HuH-7 (cell line): ENCODE measurements at regions not wholly inside any gene's neighbourhood (a gene's known extent, or its start where the extent isn't known, plus 50 kb on each side); places are given as distances from the start of the nearest gene placed in this dataset.
A peak's percentile ranks its signal among the peaks of the same experiment; 100 is the strongest.
"Not testable (repeated sequence)": the region's sequence is repeated elsewhere in the genome, so short reads cannot be mapped to it uniquely, and the experiment has no call there.

Source experiments
- DNase-seq: peaks from one replicate; pipeline ENCODE4 v3.0.0; 2011; ENCODE audit warnings: low spot score

DNA sequence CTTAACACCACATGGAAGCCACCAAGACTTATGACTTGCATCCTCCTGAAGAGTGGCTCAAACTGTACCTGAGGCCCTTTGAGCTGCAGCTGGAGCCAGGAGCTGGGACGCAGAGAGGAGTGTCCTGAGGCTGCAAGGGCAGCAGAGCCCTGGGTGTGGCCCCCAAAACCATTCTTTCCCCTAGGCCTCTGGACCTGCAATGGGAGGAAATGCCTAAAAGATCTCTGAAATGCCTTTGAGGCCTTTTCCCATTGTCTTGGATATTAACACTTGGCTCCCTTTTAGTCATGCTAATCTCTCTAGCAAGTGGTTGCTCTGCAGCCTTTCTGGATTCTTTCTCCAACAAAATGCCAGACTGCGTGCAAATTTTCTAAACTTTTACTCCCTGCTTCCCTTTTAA is 156.1 kb downstream of the SLC38A4 start:
- no peak for DNase-seq

DNA sequence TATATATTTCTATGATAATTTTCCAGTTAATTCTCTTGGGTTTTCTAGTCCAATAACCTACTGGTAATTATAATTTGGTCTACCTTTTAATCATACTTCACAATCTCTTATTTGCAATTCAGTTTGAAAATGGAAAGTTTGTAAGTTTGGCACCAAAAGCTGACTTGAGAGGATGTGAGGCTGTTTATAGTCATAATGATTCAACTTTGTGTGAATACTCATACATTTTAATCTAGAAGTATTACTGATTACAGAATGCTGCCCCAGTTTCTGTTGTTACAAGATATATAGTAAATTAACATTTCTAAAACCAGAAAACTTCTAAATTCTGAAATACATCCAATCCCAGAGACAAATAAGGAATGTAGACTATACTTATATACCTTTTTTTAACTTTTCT is 158.2 kb downstream of the SLC38A4 start:
- DNase-seq: no peak

DNA sequence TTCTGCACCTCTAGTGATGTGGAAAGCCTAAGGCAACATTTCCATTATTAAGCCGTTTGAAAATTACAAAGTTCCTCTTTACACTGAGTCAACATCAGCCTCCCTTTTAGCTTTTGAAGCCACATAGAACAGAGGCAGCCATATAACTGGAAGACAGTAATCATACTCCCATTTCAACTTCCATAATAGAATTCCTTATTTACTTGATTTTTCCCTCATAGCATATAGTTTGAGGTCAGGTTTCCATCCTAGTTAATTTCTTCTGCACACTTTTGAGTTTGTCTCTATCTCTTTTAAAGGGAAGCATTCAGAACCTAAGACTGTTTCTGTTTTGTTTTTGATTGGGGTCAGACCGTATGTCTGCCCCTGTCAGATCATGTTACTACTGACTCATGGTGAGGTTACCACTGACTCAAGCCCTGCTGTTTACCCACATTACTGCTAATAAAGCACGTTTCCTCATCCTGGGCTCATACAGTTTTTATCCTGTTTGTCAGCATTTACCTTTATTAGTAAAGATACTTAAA is 161.0 kb downstream of the SLC38A4 start:
- peak; percentile 52 for DNase-seq

DNA sequence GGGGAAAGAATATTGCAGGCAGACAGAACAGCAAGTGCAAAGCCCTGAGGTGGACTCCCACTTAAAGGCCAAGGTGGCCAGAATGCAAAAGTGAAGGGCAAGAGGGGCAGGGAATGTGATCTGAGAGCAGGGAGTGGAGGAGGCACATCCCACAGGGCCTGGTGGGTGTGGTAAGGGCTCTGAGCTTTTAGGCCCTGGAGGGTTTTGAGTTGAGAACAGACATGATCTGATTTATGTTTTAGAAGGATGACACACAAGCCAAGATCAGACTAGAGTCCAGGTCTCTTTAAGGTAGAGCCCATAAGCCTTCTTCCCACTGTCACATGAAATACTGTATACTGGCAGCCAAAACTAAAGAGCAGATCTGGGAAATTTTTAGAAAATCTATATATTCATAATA is 162.5 kb downstream of the SLC38A4 start:
- DNase-seq: no peak

DNA sequence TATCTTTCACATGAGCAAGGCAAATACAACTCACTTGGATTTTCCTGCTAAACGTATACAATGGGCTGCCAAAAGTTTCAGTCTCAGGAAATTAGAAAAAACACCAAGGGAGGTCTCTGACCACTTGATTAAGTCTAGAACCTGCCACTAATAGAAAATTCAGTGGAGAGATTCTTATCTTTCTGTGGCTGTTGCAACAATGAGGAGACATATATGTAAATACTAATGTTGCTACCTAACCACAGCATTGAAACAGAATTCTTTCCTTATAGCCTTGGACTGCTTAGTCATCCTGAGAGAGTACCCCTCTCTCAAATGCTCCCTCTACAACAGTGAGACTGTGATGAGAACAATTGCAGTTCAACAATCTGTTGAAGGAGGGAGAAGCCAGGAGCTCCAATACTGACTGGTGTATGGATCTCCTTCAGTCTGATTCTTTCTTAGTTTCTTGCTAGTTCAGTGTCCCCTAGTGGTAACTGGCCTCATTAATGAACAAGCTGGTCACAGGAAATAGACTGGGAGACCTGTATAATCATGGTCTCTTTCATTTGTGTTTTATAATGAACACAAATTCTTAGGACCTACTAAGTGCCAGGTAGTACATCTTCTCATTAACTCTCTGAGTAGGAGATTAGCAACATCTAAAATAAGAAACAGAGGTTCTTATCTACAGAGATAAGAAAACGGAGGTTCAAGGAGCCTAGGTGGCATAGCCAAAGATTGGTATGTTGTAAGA is 164.5 kb downstream of the SLC38A4 start:
- DNase-seq: peak; percentile 42

DNA sequence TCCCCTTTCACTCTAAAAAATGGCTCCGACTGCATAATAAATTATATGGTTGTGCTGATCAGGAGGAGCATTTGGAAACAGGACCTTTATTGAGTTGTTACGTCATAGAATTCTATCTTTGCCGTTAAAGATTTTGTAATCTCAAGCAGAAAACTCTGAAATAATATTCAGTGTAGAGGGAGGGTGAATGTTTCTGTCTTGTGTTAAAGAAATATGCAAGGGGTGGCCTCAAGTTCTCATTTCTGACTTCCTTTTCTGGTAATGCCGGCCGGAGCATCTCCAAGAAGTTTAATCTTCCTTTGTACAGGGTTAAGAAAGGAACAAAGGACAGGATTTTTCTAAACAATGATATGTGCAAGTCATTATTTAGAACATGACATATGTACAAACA is 165.1 kb downstream of the SLC38A4 start:
- DNase-seq: no peak

DNA sequence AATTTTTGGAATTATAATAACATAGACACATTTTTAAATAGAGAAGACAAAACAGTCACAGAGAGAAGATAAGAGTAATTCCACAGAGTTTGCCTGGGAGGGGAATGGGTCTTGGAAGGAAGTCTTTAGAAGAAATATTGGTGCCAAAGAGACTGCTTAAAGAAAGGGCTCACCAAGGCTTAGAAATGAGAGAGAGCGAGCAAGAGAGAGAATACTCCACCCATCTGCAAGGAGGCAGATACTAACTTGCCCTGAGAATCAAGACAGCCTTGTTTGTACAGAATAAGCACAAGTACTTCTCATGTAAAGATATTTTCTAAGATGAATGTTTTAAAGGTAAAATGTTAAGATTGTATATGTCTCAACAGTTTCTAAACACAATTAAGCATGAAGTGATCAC is 165.5 kb downstream of the SLC38A4 start:
- DNase-seq: no peak

DNA sequence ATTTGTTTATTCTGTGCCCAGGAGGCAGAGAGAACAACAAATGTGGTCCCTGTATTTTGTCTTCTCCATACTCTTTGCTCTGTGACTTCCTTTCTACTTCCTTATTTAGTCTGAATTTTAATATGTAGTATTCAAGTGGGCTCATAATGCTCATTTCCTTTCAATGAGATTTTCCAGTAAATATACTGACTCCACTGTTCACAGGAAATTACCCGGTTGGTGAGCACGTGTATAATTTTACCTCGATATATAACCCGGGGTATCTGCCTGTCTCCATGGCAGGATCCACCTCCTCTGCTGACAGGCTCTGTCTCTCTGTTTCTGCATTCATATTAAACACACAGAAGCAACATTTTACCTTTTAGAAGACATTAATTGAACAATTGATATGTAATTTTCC is 166.0 kb downstream of the SLC38A4 start:
- no peak for DNase-seq

DNA sequence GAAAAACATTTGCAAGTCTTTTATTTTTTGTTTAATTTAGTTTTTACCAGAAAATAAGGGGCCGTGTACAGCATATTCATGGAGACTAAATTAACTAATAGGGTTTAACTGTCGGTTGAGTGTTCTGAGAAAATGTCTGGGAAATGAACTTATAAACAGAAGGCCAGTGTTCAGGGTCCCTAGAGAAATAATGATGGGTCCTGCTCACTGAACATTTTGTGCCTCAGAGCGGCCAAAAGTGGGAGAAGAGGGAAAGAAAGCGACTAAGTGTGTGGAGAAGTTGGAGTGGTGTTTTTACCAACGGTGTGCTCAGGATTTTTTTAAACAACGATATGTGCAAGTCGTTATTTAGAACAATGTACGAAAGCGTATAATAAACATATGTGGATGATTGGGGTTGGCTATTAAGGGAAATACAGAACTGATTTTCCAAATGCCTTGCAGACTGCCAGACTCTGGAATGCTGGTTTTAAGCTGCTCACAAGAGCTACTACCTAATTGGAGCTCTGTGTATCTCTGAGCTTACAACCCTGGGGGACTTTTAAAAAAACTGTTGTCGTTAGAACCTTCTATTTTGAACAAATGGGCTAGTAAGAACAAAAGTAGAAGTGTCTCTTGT is 166.7 kb downstream of the SLC38A4 start:
- no peak for DNase-seq

DNA sequence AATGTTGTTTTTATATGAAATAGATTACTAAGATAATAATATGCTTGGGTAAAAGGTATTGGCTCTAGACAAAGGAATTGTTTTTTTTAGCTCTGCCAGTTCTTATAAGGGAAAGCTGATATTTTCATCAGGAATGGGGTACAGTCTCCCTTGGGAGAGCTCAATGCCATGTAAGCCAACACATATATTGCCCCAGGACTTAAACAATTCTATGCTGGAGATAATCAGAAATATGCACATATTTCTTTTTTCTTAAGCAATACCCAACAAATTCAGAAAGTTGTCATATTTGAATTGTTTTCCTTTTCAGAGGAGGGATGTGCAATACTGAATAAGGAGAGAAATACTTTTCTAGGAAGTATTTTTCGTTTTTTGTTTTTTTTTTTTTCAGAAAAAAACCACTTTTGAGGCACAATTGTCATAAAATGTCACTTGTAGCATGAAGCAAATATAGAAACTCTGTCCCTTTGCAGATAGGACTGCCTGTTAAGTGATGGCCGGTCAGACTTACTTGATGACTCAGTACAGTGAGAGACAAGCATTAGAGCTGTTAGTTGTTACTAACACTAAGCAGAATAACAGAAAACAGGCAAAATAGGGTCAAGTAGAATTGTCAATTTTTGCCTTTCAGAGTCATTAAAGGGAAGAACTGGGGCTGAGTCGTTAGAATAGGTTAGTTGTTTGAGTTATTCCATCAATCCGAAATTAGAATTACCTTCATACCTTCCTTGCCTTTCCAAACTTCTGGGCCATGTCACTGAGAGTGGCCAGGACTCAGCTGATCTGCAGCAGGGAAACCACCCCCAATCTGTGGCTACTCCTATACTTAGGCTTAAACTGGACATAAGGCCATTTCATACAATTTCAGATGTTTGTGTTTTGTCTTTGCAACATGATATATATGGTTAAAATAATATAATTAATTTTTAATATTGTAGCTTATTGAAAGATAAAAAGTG is 168.1 kb downstream of the SLC38A4 start:
- DNase-seq: no peak

DNA sequence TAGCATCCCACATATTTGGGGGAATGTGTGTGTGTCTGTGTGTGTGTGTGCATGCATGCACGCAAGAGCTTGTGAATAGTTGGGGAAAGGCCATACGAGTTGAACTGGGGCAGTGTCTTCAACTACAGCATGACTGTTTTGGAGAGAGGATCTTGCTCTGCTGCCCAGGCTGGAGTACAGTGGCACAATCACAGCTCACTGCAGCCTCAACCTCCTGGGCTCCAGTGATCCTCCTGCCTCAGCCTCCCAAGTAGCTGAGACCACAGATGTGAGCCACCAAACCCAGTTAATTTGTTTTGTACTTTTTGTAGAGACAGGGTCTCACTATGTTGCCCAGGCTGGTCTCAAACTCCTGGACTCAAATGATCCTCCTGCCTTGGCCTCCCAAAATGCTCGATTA is 169.8 kb downstream of the SLC38A4 start:
- not testable (repeated sequence) for DNase-seq

DNA sequence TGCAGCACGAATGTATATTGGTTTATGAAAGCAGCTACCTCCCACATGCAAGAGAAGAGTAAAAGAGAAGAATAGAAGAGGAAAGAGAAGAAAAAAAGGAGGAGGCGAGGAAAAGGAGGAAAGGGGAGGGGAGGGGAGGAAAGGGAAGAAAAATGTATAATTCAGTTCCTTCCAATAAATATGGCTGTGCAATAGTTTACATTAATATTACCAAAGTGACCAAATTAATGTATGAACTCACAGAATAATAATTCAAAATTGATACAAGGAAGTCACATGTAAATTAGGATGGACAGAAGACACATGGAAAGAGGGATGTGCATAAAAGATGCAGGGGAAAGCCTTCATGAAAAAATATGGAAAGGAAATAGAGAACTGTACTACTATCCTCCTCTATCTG is 172.5 kb downstream of the SLC38A4 start:
- no peak for DNase-seq

DNA sequence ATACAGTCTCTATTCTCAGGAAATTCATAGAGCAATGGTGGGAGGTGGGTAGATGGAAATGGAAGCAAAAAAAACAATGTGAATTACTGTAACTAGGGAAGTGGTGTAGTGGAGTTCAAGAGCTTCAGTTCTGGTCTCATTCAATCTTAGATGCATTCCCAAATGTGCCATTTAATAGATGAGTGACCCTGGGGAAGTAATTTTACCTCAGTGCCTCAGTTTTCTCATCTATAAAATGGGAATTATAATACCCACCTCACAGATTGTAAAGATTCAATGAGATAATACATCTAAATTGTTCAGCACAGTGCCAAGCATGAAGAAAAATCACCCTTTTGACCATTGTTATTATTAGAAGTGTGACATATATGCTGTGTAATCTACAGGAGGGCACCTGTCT is 173.1 kb downstream of the SLC38A4 start:
- no peak for DNase-seq

DNA sequence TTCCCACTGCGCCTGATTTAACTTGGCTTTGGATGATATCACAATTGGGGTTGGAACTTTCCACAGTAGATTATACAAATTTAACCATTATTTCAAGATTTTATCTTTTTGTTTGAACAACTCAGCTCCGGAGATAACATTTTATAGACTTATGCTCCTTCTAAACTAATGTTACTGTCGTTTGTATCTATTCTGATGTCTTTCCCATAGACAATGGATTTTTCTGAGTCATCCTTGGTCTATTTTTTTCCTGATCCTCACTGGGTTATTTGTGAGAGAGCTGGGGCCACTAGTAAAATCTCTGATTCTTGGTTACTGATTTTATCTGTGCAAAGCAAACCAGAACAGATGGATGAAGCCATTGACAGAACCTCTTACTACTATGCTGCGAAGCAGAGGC is 175.1 kb downstream of the SLC38A4 start:
- no peak for DNase-seq

DNA sequence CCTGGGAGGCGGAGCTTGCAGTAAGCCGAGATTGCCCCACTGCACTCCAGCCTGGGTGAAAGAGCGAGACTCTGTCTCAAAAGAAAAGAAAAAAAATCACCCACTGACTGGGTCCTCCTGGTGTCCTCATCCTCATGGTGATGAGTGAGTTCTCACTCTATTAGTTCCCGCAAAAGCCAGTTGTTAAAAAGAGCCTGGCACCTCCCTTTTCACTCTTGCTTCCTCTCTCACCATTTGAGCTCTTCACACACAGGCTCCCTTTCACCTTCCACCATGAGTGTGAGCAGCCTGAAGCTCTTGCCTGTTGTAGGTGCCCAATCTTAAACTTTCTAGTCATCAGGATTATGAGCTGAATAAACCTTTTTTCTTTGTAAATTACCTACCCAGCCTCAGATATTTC is 176.4 kb downstream of the SLC38A4 start:
- no peak for DNase-seq

DNA sequence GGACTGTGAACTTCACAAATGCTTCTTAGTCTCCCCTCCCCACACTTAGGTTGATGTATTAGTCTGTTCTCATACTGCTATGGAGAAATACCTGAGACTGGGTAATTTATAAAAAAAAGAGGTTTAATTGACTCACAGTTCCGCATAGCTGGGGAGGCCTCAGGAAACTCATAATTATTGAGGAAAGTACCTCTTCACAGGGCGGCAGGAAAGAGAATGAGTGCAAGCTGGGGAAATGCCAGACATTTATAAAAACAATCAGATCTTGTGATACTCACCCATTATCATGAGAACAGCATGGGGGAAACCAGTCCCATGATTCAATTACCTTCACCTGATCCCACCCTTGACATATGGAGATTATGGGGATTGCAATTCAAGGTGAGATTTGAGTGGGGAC is 178.8 kb downstream of the SLC38A4 start:
- DNase-seq: no peak

DNA sequence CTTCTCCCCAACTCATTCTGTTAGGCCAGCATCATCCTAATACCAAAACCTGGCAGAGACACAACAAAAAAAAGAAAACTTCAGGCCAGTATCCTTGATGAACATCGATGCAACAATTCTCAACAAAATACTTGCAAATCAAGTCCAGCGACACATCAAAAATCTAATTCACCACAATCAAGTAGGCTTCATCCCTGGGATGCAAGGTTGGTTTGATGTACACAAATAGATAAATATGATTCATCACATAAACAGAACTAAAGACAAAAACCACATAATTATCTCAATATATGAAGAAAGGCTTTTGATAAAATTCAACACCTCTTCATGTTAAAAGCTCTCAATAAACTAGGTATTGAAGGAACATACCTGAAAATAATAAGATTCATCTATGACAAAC is 184.1 kb downstream of the SLC38A4 start:
- DNase-seq: not testable (repeated sequence)

DNA sequence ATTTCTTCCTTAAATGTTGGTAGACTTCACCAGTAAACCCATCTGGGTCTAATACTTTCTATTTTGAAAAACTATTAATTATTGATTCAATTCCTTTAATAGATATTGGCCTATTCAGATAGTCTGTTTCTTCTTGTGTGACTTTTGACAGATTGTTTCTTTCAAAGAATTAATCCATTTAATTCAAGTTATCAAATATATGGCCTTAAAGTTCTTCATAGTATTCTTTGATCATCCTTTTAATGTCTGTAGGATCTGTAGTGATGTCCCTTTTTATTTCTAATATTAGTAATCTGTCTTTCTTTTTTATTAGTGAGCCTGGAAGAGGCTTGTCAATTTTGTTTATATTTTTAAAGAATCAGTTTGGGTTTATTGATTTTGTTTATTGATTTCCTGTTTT is 190.0 kb downstream of the SLC38A4 start:
- no peak for DNase-seq

DNA sequence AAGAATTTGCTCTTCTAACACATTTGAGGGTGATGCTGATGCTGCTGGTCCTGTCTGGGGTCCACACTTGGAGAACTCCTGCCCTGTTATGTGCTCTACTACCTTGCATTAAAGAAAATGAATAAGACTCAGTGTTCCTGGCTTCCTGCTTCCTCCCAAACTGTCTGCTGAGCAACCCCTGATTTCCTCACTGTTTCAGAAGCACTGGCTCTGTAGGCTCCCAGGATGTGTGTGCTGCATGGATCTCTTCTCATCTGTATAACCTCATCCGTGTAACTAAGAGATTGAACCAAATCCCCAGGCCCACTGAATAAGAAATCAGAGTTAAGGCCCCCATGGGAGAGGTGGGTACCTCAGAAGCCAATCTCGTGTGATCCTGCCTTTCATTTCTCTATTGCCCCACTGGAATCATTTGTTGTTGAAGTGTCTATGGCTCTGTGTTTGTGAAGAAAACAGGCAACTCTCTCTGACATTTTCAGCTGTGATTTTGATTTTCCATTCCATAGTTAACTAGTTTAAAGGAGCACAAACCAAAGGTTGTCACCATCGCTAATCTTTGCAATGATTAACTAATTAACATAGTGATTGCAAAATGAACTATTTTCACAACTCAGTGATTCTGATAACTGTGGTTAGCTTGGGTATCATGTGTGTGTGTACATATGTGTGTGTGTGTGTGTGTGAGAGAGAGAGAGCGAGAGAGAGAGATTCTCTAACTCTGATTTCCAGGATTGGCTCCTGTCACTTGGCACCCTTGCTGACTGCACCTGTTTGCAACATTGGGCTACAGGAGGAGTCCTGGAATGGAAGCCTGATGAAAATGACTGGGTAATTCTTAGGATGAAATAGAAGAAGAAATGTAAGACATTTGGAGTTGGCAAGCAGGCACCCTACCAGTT is 196.2 kb downstream of the SLC38A4 start:
- no peak for DNase-seq

DNA sequence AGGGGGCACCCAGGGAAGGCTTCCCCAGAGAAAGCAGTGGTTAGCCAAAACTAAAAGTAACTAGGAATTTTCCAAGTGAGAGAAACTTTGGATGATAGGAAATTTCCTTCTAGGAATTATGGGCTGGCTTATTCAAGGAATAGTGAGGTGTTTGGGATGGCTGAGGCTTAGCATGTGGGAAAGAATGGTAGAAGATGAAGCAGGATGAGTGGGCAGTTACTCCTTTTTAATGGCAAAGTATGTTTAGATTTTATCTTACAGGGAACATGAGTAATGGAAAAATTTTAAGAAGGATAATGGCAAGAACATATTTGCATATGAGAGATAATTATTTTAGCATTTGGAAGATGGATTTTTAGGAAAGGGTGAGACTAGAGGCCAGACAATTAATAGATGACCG is 197.6 kb downstream of the SLC38A4 start:
- no peak for DNase-seq

DNA sequence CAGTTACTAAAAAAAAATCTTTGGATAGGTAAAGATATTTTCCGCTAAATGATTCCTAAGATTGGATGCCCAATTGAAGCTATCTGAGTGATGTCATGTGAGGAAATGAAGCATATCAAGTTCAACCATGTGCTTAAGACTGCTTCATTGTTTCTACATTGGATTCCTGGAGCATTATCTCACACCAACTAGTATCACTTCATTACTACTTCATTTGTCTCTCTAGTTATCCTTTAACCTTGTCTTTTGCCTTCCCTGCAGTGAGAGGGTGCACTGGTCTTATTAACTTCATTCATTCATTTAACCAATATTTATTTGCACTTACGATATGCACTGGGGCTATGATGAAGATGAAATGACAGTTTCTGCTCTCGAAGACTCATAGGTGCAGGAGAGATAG is 198.1 kb downstream of the SLC38A4 start:
- DNase-seq: no peak

DNA sequence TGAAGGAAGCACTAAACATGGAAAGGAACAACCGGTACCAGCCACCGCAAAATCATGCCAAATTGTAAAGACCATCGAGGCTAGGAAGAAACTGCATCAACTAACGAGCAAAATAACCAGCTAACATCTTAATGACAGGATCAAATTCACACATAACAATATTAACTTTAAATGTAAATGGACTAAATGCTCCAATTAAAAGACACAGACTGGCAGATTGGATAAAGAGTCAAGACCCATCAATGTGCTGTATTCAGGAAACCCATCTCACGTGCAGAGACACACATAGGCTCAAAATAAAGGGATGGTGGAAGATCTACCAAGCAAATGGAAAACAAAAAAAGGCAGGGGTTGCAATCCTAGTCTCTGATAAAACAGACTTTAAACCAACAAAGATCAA is 206.3 kb downstream of the SLC38A4 start:
- not testable (repeated sequence) for DNase-seq
